GM19455 (cell line): ENCODE measurements at regions not wholly inside any gene's neighbourhood (a gene's known extent, or its start where the extent isn't known, plus 50 kb on each side); places are given as distances from the start of the nearest gene placed in this dataset.

Experiments
- ATAC-seq: cut with Tn5 transposase; IDR thresholded peaks from one replicate; pipeline ENCODE4 v1.9.1; 2021; ENCODE audit not compliant: unreplicated experiment

GRCh38 chr7:19871102-19871501, 97.7 kb upstream of the TMEM196 start:
- no peak for ATAC-seq

DNA sequence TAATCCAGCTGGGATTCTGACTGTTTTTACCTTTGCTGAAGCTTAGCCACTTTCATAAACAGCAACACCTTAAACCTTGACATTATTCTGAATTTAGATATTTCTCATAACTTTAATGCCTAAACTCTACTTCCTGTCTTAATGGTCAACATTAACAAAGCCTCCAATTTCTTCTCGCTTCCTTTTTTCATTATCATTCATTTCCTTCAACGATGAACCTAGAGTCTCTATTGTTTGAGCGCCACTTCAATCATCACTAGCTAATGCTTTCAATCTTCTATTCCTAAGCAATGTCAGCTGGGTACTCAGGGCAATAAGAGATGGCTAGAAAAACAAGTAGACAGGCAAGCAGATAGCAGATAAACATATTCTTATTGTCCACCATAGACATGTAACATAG, 96.6 kb upstream of the TMEM196 start:
- no peak for ATAC-seq

DNA sequence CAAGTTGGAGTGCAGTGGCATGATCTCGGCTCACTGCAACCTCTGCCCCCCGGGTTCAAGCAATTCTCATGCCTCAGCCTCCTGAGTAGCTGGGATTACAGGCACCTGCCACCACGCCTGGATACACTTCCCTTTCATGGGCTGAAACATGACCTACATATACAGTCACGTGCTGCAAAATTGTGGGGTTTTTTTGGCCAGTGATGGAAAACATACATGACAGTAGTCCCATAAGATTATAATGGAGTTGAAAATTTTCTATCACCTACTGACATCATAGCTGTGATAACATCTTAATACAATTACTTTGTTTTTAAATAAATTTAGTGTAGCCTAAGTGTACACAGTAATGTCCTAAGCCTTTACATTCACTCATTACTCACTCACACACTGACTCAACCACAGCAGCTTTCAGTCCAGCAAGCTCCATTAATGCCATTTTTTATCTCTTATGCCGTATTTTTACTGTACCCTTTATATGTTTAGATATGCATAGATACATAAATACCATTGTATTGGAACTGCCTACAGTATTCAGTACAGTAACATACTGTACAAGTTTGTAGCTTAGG, 79.9 kb upstream of the TMEM196 start:
- no peak for ATAC-seq

DNA sequence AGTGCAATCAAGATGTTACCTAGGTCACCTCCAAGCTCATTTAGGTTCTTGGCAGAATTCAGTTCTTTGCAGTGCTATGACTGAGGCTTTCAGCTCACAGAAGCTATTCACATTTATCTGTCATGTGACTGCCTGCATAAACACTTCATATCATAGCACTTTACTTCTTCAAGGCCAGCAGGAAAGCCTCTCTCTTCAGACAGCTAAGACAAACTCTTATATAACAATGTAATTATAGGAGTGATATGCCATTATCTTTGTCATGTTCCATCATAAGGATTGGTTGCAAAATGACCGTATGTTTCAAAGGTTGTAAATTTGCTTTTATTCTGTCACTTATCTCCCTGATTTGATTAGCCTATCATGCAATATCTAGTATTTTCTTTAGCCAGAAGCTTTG, 78.8 kb upstream of the TMEM196 start:
- ATAC-seq = no peak

DNA sequence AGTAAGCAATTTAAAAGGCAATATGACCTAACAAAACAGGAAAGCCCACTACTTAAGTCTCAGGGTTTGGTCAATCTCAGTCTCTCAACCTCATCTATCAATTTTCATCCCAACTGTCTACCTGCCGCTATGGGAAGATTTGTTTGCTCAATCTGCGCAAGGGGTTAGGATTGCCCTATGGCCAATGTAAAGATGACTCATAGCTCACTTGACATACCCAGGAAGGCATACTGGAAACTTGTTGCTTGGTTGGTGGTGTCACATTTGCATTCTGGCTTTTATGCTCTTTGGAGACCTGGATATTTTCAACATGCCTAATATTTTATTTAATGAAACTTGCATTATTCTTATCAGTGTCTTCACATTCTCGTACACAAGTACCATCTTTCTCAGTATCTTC, 78.1 kb upstream of the TMEM196 start:
- ATAC-seq = no peak

GRCh38 chr7:19834566-19834965, 61.1 kb upstream of the TMEM196 start:
- ATAC-seq = no peak

GRCh38 chr7:19830604-19831003, 57.2 kb upstream of the TMEM196 start:
- no peak for ATAC-seq
